ENCODE measurements at regions not wholly inside any gene's neighbourhood (a gene's known extent, or its start where the extent isn't known, plus 50 kb on each side); places are given as distances from the start of the nearest gene placed in this dataset.

DNA sequence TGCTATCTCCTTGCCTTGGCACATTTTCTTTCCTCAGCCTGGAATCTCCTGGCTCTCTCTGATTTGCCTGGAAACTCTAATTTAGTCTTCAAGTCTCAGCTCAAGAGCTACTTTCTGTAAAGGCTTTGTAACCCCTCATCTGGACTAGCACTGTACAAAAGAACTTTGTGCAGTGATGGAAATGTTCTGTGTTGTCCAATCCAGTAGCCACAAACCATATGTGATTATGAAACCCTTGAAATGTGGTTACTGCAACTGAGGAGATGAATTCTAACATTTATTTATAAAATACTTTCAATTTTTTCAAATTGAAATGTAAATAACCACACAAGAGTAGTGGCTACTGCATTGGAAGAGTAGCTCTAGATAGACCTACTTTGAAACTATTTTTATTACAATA lies 66.6 kb upstream of the HS3ST1 start:
- BruUV-seq (replicated peaks), result no TSS peak
- intact Hi-C loops (cut with micrococcal nuclease; ENCODE audit: unreplicated experiment), result no loop called here
- no peak for DNase-seq (ENCODE audit: low spot score)
- H3K27ac ChIP-seq (ENCODE audit: low read depth, low read length, poor library complexity, severe bottlenecking), result no peak overlapping the region
- POLR2A ChIA-PET (ENCODE audit: low non-redundant PET), result no interaction called here
- H3K9me3 ChIP-seq (ENCODE audit: low read depth, low read length, poor library complexity, severe bottlenecking), result peaks cover 32% of the 10 kb centered on the region
- H3K4me1 ChIP-seq (ENCODE audit: insufficient read depth, low read length, poor library complexity, severe bottlenecking), result no peaks in the 10 kb centered on the region
- H3K4me3 ChIP-seq (ENCODE audit: low read depth, low read length, poor library complexity, severe bottlenecking), result no peak overlapping the region
- no peaks in the 10 kb centered on the region for H3K36me3 ChIP-seq (ENCODE audit: insufficient read depth, low read length, poor library complexity, severe bottlenecking)
- TF ChIP-seq EZH2 (IDR thresholded peaks at IDR 0.05; ENCODE audit: borderline replicate concordance, low read depth, low read length, poor library complexity, severe bottlenecking), result no peak
- no peaks in the 10 kb centered on the region for H3K27me3 ChIP-seq (replicated peaks; ENCODE audit: insufficient read depth, low read depth, low read length, poor library complexity)
- CTCF ChIA-PET, result no interaction called here

- Histone ChIP-seq H3K36me3 (ENCODE audit: insufficient read depth, low read length, poor library complexity, severe bottlenecking) (no peaks in the 10 kb centered on the region), H3K4me1 (ENCODE audit: insufficient read depth, low read length, poor library complexity, severe bottlenecking) (no peaks in the 10 kb centered on the region), H3K27ac (ENCODE audit: low read depth, low read length, poor library complexity, severe bottlenecking) (no peak overlapping the region), H3K9me3 (ENCODE audit: low read depth, low read length, poor library complexity, severe bottlenecking) (peaks cover 32% of the 10 kb centered on the region), H3K27me3 (replicated peaks; ENCODE audit: insufficient read depth, low read depth, low read length, poor library complexity) (no peaks in the 10 kb centered on the region), H3K4me3 (ENCODE audit: low read depth, low read length, poor library complexity, severe bottlenecking) (no peak overlapping the region)
- ChIA-PET POLR2A (ENCODE audit: low non-redundant PET) (no interaction called here), CTCF (no interaction called here)
- DNase-seq (ENCODE audit: low spot score), result no peak
- TF ChIP-seq EZH2 (IDR thresholded peaks at IDR 0.05; ENCODE audit: borderline replicate concordance, low read depth, low read length, poor library complexity, severe bottlenecking) (no peak), CTCF (conservative IDR thresholded peaks at IDR 0.05; ENCODE audit: low read depth, low read length) (no peak)
- no TSS peak for BruUV-seq (replicated peaks)
- intact Hi-C loops (cut with micrococcal nuclease; ENCODE audit: unreplicated experiment), result no loop called here
Measured at GRCh38 chr4:11494232-11494631, 65.5 kb upstream of the HS3ST1 start.

- DNase-seq (ENCODE audit: low spot score), result no peak
- CTCF ChIA-PET, result no interaction called here
Measured at GRCh38 chr4:11489453-11490083, 60.9 kb upstream of the HS3ST1 start.

More at GRCh38 chr4:11489453-11490083, 60.9 kb upstream of the HS3ST1 start:
- Histone ChIP-seq H3K4me1 (ENCODE audit: insufficient read depth, low read length, poor library complexity, severe bottlenecking) (no peaks in the 10 kb centered on the region), H3K27me3 (replicated peaks; ENCODE audit: insufficient read depth, low read depth, low read length, poor library complexity) (no peaks in the 10 kb centered on the region), H3K27ac (ENCODE audit: low read depth, low read length, poor library complexity, severe bottlenecking) (no peak overlapping the region), H3K4me3 (ENCODE audit: low read depth, low read length, poor library complexity, severe bottlenecking) (no peak overlapping the region), H3K9me3 (ENCODE audit: low read depth, low read length, poor library complexity, severe bottlenecking) (peaks cover 23% of the 10 kb centered on the region), H3K36me3 (ENCODE audit: insufficient read depth, low read length, poor library complexity, severe bottlenecking) (no peaks in the 10 kb centered on the region)
- POLR2A ChIA-PET (ENCODE audit: low non-redundant PET), result no interaction called here
- no TSS peak for BruUV-seq (replicated peaks)
- intact Hi-C loops (cut with micrococcal nuclease; ENCODE audit: unreplicated experiment), result no loop called here
- TF ChIP-seq EZH2 (IDR thresholded peaks at IDR 0.05; ENCODE audit: borderline replicate concordance, low read depth, low read length, poor library complexity, severe bottlenecking) (no peak), CTCF (conservative IDR thresholded peaks at IDR 0.05; ENCODE audit: low read depth, low read length) (no peak)

All from A673 (cell line).